ENCODE measurements at regions not wholly inside any gene's neighbourhood (a gene's known extent, or its start where the extent isn't known, plus 50 kb on each side); places are given as distances from the start of the nearest gene placed in this dataset.
"Not testable (repeated sequence)": the region's sequence is repeated elsewhere in the genome, so short reads cannot be mapped to it uniquely, and the experiment has no call there.

DNA sequence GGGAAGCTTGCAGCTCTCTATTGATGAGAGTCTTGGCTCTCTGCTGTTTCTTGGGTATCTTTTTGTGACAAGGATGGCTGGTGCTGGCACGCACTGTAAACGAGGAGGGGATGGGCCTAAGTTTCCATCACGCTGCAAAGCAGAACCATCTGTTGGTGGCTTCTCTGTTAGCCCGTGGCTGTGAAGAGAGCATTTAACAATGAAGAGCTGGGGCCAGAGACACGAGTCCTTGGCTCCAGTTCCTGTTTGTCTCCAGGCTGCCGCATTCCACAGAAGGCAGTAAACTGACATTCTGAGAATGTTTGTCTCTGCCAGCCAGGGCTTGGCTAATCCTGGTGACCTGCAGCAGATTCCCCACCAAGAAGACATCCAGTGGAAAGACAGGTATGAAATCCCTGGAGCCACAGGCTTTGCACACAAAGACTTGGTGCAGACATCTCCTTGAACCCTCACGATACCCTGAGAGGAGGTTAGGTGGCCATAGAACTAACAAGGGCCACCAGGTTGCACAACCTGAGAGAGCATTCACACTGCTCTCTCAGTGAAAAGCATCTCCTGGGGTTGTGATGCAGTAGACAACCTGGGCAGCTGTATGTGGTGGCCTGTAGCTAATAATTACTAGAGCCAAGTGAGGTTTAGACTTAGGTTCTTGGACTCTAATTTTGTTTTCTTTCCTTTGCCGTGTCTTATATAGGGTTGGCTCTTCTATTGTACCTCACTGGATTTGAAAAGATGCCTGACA, 130.9 kb downstream of the ASB7 start:
- DNase-seq (ENCODE audit: low spot score) = no peak
- peak overlapping the region; percentile 27; the same call in 1 of the 2 replicates for H3K27ac ChIP-seq
- ChIA-PET POLR2A (ENCODE audit: low non-redundant PET) (no interaction called here), CTCF (interaction anchor here (0.6 kb wide), 1 partner anchor 1509 kb away, joined by 3 read pairs; no protein-coding TSS in a partner anchor)
- TF ChIP-seq, protein P1, sequence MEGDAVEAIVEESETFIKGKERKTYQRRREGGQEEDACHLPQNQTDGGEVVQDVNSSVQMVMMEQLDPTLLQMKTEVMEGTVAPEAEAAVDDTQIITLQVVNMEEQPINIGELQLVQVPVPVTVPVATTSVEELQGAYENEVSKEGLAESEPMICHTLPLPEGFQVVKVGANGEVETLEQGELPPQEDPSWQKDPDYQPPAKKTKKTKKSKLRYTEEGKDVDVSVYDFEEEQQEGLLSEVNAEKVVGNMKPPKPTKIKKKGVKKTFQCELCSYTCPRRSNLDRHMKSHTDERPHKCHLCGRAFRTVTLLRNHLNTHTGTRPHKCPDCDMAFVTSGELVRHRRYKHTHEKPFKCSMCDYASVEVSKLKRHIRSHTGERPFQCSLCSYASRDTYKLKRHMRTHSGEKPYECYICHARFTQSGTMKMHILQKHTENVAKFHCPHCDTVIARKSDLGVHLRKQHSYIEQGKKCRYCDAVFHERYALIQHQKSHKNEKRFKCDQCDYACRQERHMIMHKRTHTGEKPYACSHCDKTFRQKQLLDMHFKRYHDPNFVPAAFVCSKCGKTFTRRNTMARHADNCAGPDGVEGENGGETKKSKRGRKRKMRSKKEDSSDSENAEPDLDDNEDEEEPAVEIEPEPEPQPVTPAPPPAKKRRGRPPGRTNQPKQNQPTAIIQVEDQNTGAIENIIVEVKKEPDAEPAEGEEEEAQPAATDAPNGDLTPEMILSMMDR (conservative IDR thresholded peaks at IDR 0.05; ENCODE audit: low read depth) = no peak

DNA sequence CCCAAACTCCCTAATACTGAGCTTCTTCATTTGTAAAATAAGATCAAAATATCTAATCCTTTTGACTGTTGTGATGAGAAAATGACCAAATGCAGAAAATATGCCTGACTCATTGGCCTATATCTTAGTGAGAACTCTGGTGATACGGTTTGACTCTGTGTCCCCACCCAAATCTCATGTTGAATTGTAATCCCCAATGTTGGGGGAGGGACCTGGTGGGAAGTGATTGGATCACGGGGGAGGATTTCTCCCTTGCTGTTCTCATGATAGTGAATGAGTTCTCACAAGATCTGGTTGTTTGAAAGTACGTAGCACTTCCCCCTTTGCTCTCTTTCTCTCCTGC, 131.4 kb downstream of the ASB7 start:
- CTCF ChIA-PET; POLR2A ChIA-PET (ENCODE audit: low non-redundant PET); DNase-seq (ENCODE audit: low spot score); H3K27ac ChIP-seq: not testable (repeated sequence)

DNA sequence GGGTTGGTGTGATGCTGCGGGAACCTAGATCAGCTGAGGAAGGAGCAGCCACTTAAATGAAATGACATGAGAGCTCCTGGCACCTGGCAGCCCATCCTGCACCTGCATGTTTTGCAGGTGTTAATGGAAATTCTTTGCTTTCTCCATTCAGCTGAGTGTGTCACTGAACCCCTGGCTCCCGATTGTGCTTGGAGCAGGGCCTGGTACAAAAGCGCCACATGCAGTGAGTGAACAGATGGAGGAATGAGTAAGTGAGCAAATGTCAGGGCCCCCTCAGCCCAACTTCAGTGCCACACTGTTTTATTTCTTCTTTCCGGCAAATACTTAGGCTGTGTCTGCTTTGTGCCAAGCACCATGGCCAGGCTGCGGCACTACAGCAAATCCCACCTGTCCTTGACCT, 132.2 kb downstream of the ASB7 start:
- DNase-seq (ENCODE audit: low spot score) = no peak
- TF ChIP-seq, protein P1 (conservative IDR thresholded peaks at IDR 0.05; ENCODE audit: low read depth) = no peak
- ChIA-PET CTCF (no interaction called here), POLR2A (ENCODE audit: low non-redundant PET) (no interaction called here)
- no peak overlapping the region for H3K27ac ChIP-seq

DNA sequence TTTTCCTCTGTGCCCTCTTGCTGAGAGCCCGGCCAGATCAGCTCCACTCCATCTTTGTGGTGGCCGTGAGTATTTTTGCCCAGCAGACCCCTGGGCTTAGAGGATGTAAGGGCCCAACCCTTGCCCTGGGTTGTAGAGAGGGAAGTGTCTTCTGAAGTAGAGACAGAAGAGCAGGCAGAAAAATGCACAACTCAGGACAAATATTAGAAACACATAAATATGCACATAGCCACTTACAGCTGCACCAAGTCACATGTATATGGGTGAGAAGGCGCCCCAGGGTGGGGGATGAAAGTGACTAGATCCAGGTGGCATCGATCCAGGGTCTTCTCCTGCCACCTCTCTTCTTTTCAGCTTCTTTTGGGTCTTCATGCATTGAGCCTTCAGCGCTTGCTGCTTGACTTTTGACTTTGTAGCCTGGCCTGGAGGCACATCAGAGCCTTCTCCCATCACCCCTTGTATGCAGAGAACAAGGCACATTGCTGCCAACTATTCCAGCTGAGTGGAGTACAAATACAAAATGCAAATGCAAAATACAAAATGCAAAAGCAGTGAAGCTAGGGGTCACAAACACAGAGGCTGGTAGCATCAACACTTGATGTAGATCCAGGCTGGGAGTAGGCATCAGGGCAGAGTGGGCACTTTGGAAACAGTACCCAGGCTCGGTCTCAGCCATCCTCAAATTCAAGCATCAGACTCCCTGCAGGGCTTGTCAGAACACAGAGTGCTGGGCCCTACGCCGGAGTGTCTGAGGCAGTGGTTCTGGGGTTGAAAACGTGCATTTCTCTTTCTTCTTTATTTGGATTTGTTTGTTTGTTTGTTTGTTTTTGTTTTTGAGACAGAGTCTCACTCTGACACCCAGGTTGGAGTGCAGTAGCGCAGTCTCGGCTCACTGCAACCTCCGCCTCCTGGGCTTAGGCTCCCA, 133.0 kb downstream of the ASB7 start:
- POLR2A ChIA-PET (ENCODE audit: low non-redundant PET) = no interaction called here
- no peak for DNase-seq (ENCODE audit: low spot score)
- H3K27ac ChIP-seq = no peak overlapping the region
- CTCF ChIA-PET = no interaction called here
- TF ChIP-seq, protein P1 (conservative IDR thresholded peaks at IDR 0.05; ENCODE audit: low read depth) = no peak

DNA sequence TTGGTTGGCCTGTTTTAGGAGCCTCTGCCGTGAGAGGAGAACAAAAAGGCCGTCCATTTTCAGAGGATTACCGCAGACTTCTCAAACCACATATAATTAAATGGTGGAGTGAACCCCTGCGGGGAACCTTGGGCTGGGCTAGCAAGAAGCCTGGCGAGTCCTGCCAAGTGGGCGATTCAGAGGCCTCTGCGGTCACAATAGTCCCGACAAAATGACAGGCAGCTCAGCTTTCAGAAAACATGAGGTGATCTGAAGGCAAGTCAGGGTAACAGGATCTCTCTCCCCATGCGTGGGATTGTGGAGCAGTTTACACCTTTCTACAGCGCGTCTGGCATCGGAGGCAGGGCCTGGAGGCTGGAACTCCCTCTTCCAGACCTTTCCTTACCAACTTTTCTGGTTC, 134.8 kb downstream of the ASB7 start:
- ChIA-PET CTCF (no interaction called here), POLR2A (ENCODE audit: low non-redundant PET) (no interaction called here)
- DNase-seq (ENCODE audit: low spot score) = no peak
- TF ChIP-seq, protein P1 (conservative IDR thresholded peaks at IDR 0.05; ENCODE audit: low read depth) = no peak
- H3K27ac ChIP-seq = no peak overlapping the region

DNA sequence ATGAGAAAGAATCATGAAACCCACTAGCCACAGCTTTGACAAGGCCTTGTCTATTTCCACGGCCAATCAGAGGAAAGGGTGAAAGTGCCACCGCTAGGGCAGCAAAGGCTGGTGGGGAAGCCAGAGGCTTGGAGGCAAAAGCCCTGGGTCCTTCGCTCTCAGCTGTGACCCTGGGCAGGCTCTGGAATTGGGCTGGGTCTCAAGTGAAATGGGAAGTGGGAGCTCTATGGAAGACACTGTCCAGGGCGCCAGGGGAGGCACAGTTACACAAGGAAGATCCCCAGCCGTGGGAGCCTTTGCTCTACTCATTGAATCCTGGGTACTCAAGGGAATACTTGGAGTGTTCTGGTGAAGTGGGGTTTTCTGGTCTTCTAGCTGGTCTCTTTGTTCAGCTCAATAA, 136.2 kb downstream of the ASB7 start:
- no peak for DNase-seq (ENCODE audit: low spot score)
- POLR2A ChIA-PET (ENCODE audit: low non-redundant PET) = no interaction called here
- TF ChIP-seq, protein P1 (conservative IDR thresholded peaks at IDR 0.05; ENCODE audit: low read depth) = no peak
- H3K27ac ChIP-seq = no peak overlapping the region
- CTCF ChIA-PET = no interaction called here

DNA sequence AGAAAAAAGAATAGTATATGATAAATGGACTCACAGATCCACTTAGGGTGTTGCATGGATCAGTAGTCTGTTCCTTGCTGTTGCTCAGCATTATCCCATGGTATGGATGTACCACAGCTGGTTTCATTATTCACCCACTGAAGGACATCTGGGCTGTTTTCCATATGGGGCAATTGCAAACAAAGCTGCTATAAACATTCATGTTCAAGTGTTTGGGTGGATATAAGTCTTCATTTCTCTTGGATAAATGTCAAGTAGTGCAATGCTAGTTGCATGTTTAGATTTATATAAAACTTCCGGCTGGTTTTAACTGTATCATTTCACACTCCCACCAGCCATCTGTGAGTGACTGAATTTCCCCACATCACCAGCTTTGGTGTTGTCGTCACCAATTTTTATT, 137.7 kb downstream of the ASB7 start:
- no peak overlapping the region for H3K27ac ChIP-seq
- ChIA-PET CTCF (no interaction called here), POLR2A (ENCODE audit: low non-redundant PET) (no interaction called here)
- TF ChIP-seq, protein P1 (conservative IDR thresholded peaks at IDR 0.05; ENCODE audit: low read depth) = no peak
- DNase-seq (ENCODE audit: low spot score) = no peak
